ENCODE measurements at regions not wholly inside any gene's neighbourhood (a gene's known extent, or its start where the extent isn't known, plus 50 kb on each side); places are given as distances from the start of the nearest gene placed in this dataset.

DNA sequence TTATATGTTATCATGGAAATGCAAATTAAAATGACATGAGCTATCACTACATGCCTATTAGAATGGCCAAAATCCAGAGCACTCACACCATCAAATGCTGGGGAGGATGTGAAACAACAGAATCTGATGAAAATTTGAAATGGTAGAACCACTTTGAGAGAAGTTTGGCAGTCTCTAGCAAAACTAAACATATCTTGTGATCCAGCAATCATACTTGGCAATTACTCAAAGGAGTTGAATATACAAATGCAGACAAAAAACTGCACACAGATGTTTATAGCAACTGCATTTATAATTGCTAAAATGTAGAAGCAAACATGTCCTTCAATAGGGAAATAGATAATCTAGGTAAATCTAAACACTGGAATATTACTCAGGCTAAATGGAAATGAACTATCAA, 1164.9 kb downstream of the DNAJB9 start:
- Mint-ChIP-seq H3K9me3 (ENCODE audit: low read depth) (no peaks in the 10 kb centered on the region), H3K27me3 (ENCODE audit: low read depth) (peaks cover 7% of the 10 kb centered on the region), H3K36me3 (ENCODE audit: low read depth) (no peaks in the 10 kb centered on the region), H3K27ac (ENCODE audit: unreplicated experiment) (no peak overlapping the region), H3K4me3 (ENCODE audit: unreplicated experiment) (no peak overlapping the region), H3K4me1 (ENCODE audit: low read depth) (no peaks in the 10 kb centered on the region)
- TF ChIP-seq, protein P1, sequence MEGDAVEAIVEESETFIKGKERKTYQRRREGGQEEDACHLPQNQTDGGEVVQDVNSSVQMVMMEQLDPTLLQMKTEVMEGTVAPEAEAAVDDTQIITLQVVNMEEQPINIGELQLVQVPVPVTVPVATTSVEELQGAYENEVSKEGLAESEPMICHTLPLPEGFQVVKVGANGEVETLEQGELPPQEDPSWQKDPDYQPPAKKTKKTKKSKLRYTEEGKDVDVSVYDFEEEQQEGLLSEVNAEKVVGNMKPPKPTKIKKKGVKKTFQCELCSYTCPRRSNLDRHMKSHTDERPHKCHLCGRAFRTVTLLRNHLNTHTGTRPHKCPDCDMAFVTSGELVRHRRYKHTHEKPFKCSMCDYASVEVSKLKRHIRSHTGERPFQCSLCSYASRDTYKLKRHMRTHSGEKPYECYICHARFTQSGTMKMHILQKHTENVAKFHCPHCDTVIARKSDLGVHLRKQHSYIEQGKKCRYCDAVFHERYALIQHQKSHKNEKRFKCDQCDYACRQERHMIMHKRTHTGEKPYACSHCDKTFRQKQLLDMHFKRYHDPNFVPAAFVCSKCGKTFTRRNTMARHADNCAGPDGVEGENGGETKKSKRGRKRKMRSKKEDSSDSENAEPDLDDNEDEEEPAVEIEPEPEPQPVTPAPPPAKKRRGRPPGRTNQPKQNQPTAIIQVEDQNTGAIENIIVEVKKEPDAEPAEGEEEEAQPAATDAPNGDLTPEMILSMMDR (IDR thresholded peaks at IDR 0.05): no peak
- no peak for DNase-seq (ENCODE audit: low spot score)

DNA sequence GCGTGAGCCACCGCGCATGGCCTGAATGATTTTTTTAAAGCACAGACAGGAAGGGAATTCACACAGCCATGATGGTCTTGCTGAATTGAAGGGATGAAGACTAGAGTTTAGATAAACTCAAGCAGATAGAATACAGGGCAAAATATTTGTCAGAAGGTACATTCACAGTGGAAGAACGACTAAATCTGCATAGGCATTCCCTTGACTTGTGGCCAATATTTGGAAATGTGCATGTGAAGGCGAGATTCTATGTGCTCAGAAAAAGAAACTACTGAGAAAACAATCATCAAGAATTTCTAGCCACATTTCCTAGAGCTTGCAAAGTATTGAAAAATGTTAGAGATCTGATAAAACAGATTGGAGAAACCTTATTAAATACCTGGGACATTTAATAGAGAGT, 1166.2 kb downstream of the DNAJB9 start:
- Mint-ChIP-seq H3K4me1 (ENCODE audit: low read depth) (no peaks in the 10 kb centered on the region), H3K27ac (ENCODE audit: unreplicated experiment) (no peak overlapping the region), H3K27me3 (ENCODE audit: low read depth) (peaks cover 8% of the 10 kb centered on the region), H3K36me3 (ENCODE audit: low read depth) (no peaks in the 10 kb centered on the region), H3K9me3 (ENCODE audit: low read depth) (no peaks in the 10 kb centered on the region), H3K4me3 (ENCODE audit: unreplicated experiment) (no peak overlapping the region)
- no peak for DNase-seq (ENCODE audit: low spot score)
- TF ChIP-seq, protein P1 (IDR thresholded peaks at IDR 0.05): no peak

DNA sequence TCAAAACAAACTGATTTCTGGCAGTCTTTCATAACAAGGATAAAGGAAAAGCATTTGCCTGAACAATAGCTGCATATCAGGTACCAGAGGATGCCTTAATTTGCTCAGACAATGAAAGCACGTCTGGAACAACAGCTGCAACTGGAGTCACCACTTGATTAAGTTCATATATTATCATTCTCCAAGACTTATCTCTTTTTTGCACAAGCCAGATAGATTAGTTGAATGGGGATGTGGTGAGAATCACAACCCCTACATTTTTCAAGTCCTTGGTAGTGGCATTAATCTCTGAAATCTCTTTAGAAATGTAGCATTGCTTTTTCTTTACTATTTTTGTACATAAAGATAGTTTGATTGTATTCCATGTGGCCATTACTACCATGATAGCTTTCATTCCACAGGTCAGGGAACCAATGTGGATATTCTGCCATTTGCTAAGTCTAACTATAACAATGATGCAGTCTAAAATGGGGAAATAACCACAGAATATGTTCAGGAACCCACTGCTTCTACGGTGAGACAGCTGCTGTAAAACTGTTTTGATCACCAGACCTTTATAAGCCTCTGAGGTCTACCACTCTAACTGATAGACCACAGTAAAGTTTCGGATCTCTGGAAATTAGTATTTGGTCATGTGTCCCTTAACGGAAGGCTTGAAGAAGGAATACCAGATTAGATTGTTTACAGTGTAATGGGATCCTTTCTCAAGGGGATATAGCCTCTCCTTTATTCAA, 1176.2 kb downstream of the DNAJB9 start:
- TF ChIP-seq, protein P1 (IDR thresholded peaks at IDR 0.05): no peak
- Mint-ChIP-seq H3K4me1 (ENCODE audit: low read depth) (no peaks in the 10 kb centered on the region), H3K36me3 (ENCODE audit: low read depth) (no peaks in the 10 kb centered on the region), H3K27ac (ENCODE audit: unreplicated experiment) (no peak overlapping the region), H3K27me3 (ENCODE audit: low read depth) (no peaks in the 10 kb centered on the region), H3K9me3 (ENCODE audit: low read depth) (no peaks in the 10 kb centered on the region), H3K4me3 (ENCODE audit: unreplicated experiment) (no peak overlapping the region)
- DNase-seq (ENCODE audit: low spot score): no peak

DNA sequence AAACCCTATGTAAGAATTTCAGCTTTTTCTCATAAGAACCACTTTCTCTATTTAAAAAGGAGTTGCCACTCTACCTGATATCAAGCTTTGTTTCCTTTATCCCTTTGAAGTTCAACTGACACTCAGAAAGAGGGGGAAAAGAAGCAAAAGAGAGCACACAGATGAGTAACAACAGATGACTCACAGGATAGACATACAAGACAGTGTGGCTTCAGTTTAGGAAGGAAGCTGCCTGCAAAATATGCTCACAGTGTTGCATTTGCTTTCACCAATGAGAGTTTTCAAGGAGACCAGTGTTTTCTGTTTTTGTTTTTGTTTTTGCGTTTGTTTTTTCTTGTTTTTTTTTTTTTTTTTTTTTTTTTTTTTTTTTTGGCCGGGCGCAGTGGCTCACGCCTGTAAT, 1181.6 kb downstream of the DNAJB9 start:
- Mint-ChIP-seq H3K9me3 (ENCODE audit: low read depth) (peaks cover 4% of the 10 kb centered on the region), H3K27me3 (ENCODE audit: low read depth) (peaks cover 3% of the 10 kb centered on the region), H3K27ac (ENCODE audit: unreplicated experiment) (no peak overlapping the region), H3K4me3 (ENCODE audit: unreplicated experiment) (no peak overlapping the region), H3K4me1 (ENCODE audit: low read depth) (no peaks in the 10 kb centered on the region), H3K36me3 (ENCODE audit: low read depth) (no peaks in the 10 kb centered on the region)
- no peak for DNase-seq (ENCODE audit: low spot score)
- TF ChIP-seq, protein P1 (IDR thresholded peaks at IDR 0.05): no peak

DNA sequence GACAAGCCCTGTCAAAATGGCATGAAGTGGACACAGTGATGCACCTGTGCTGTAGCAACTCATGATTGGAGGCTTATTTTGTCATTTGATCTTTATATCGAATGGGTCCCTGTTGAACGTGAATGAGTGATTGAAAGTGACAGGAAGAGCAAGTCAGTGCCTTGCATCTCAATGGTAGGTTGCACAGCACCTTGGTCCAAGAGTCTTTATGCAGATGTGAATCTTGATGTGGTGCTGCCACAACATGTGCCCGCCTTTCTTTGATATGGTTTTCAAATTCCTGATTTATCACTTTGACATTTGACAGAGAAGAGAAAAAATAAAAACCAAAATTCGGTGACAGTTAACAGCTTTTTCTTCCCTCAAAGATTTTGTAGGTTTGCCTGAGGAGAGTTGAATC, 1182.4 kb downstream of the DNAJB9 start:
- TF ChIP-seq, protein P1 (IDR thresholded peaks at IDR 0.05): no peak
- Mint-ChIP-seq H3K4me3 (ENCODE audit: unreplicated experiment) (no peak overlapping the region), H3K9me3 (ENCODE audit: low read depth) (peaks cover 6% of the 10 kb centered on the region), H3K4me1 (ENCODE audit: low read depth) (no peaks in the 10 kb centered on the region), H3K27ac (ENCODE audit: unreplicated experiment) (no peak overlapping the region), H3K27me3 (ENCODE audit: low read depth) (peaks cover 3% of the 10 kb centered on the region), H3K36me3 (ENCODE audit: low read depth) (no peaks in the 10 kb centered on the region)
- DNase-seq (ENCODE audit: low spot score): no peak

Data from chondrocyte (in vitro differentiated cells).